Upper lobe of left lung (tissue), 4 donors: ENCODE measurements at regions not wholly inside any gene's neighbourhood (a gene's known extent, or its start where the extent isn't known, plus 50 kb on each side); places are given as distances from the start of the nearest gene placed in this dataset.

ENCODE experiments used
- POLR2A ChIP-seq, 4 donors: fragments of 450-650 bp; IDR thresholded peaks; one replicate each; pipeline ENCODE4 v1.5.1; 2016 to 2017; ENCODE audit warnings: antibody characterized with exemption in 4 of 4, mild to moderate bottlenecking in 2 of 4
- TF ChIP-seq, protein P1 (sequence below), 6 experiments: fragments of 450-650 bp in 4 of 6; fragments of 200-600 bp in 2 of 6; sonication (generic) in 2 of 6; IDR thresholded peaks; one replicate each; pipeline ENCODE4 v1.5.1; 2016 to 2019; ENCODE audit warnings: antibody characterized with exemption in 6 of 6

DNA sequence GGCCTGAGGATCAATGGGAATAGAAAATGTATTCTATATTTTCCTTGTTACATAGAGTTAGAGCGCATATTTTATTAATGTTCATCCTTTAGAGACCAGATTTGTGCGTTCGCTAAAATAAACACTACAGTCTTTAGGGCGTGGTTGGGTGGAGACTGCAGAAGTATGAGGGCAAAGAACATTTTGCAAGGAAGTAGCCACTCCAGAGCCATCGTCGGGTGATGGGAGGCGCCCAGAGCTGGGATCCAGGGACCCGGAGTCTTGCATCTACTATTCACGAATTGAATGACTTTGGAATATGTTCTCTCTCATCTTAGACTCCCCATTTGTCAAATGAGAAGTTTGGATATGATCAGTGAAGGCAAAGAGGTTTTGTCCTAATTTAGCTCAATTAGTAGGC is 154.2 kb upstream of the IRX6 start:
- TF ChIP-seq, protein P1, sequence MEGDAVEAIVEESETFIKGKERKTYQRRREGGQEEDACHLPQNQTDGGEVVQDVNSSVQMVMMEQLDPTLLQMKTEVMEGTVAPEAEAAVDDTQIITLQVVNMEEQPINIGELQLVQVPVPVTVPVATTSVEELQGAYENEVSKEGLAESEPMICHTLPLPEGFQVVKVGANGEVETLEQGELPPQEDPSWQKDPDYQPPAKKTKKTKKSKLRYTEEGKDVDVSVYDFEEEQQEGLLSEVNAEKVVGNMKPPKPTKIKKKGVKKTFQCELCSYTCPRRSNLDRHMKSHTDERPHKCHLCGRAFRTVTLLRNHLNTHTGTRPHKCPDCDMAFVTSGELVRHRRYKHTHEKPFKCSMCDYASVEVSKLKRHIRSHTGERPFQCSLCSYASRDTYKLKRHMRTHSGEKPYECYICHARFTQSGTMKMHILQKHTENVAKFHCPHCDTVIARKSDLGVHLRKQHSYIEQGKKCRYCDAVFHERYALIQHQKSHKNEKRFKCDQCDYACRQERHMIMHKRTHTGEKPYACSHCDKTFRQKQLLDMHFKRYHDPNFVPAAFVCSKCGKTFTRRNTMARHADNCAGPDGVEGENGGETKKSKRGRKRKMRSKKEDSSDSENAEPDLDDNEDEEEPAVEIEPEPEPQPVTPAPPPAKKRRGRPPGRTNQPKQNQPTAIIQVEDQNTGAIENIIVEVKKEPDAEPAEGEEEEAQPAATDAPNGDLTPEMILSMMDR (IDR thresholded peaks at IDR 0.05) = no peak
- no peak for TF ChIP-seq POLR2A (IDR thresholded peaks at IDR 0.05)
